Esophagus muscularis mucosa (tissue), 4 donors: ENCODE measurements at regions not wholly inside any gene's neighbourhood (a gene's known extent, or its start where the extent isn't known, plus 50 kb on each side); places are given as distances from the start of the nearest gene placed in this dataset.
A peak's percentile ranks its signal among the peaks of the same experiment; 100 is the strongest.

Experiments used
- DNase-seq: peaks from one replicate; pipeline ENCODE4 v3.0.0-alpha.2; 2017; ENCODE audit errors: extremely low spot score
- H3K27ac ChIP-seq, 4 donors: fragments of 200-600 bp; sonication (generic); replicated peaks in 1 of 4; 1 replicate in 3 of 4; 2 replicates in 1 of 4; pipeline ENCODE4 v1.5.1; 2016 to 2019; ENCODE audit warnings: mild to moderate bottlenecking in 1 of 4
- H3K27me3 ChIP-seq, 4 donors: fragments of 200-600 bp; sonication (generic); one replicate each; pipeline versions ENCODE4 v1.5.1 to v1.6.0; 2016 to 2019
- H3K36me3 ChIP-seq, 4 donors: fragments of 200-600 bp; sonication (generic); one replicate each; pipeline ENCODE4 v1.5.1; 2016 to 2019
- H3K4me1 ChIP-seq, 4 donors: fragments of 200-600 bp; sonication (generic); one replicate each; pipeline ENCODE4 v1.5.1; 2016 to 2019
- H3K4me3 ChIP-seq, 4 donors: fragments of 200-600 bp; sonication (generic); 1 replicate in 2 of 4; 2 replicates in 2 of 4; pipeline ENCODE4 v1.5.1; 2016 to 2019; ENCODE audit warnings: mild to moderate bottlenecking in 4 of 4, moderate library complexity in 1 of 4
- H3K9me3 ChIP-seq, 4 donors: fragments of 200-600 bp; sonication (generic); 1 replicate in 3 of 4; 2 replicates in 1 of 4; pipeline ENCODE4 v1.5.1; 2016 to 2019
- EP300 ChIP-seq: sonication (generic); formaldehyde crosslinking; IDR thresholded peaks from one replicate; pipeline ENCODE4 v1.6.1; 2017; ENCODE audit warnings: antibody characterized with exemption
- POLR2A ChIP-seq: fragments of 450-650 bp; IDR thresholded peaks from one replicate; pipeline ENCODE4 v1.6.1; 2017; ENCODE audit warnings: antibody characterized with exemption, moderate library complexity, mild to moderate bottlenecking, low read depth
- POLR2AphosphoS5 ChIP-seq, 2 donors: sonication (generic); formaldehyde crosslinking; IDR thresholded peaks; one replicate each; pipeline ENCODE4 v1.6.1; 2017; ENCODE audit warnings: antibody characterized with exemption in 2 of 2
- WGBS: methylation state at CpG from one replicate; pipeline ENCODE4 v1.1.5; 2018; 5-methylcytosine and 5-hydroxymethylcytosine counted together
- intact Hi-C: fragments of 100-400 bp; cut with DNase I; formaldehyde crosslinking; loops from one replicate; pipeline ENCODE4 v1.15.1; 2023
- TF ChIP-seq, protein P1 (sequence below), 3 experiments: fragments of 200-600 bp in 2 of 3; fragments of 450-650 bp in 1 of 3; sonication (generic) in 2 of 3; IDR thresholded peaks; one replicate each; pipeline ENCODE4 v1.5.1; 2017 to 2019; ENCODE audit warnings: antibody characterized with exemption in 3 of 3, mild to moderate bottlenecking in 2 of 3, moderate library complexity in 1 of 3

DNA sequence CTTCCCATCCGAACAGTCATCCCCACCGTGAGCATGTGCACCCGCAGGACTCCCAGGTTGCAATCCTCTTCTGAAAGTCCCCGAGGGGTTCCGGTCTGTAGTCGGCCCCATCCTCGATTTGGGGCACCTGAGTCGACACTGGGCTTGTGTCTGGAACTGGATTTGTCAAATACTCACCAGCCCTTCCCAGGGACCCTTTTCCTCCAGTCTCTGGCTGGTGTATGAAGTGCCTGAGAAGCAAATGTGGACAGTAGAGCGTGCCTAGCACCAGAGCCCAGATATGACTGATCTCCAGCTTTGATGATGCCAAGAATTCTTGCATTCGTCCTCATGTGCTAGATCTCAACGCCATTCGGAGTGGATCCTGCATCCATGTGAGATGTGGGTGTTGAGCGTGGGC is 132.5 kb upstream of the ADARB2 start:
- Histone ChIP-seq H3K9me3 (peaks cover 0 to 1% (median 0%) of the 10 kb centered on the region in 4 donors), H3K4me1 (no peaks in the 10 kb centered on the region), H3K27ac (no peak overlapping the region), H3K27me3 (no peaks in the 10 kb centered on the region), H3K36me3 (no peaks in the 10 kb centered on the region), H3K4me3 (no peak overlapping the region)
- WGBS, result 74% methylated on average over 9 of the region's 13 CpGs
- intact Hi-C loops, result no loop called here
- TF ChIP-seq POLR2AphosphoS5 (IDR thresholded peaks at IDR 0.05) (no peak), EP300 (no peak), POLR2A (no peak)
- TF ChIP-seq, protein P1, sequence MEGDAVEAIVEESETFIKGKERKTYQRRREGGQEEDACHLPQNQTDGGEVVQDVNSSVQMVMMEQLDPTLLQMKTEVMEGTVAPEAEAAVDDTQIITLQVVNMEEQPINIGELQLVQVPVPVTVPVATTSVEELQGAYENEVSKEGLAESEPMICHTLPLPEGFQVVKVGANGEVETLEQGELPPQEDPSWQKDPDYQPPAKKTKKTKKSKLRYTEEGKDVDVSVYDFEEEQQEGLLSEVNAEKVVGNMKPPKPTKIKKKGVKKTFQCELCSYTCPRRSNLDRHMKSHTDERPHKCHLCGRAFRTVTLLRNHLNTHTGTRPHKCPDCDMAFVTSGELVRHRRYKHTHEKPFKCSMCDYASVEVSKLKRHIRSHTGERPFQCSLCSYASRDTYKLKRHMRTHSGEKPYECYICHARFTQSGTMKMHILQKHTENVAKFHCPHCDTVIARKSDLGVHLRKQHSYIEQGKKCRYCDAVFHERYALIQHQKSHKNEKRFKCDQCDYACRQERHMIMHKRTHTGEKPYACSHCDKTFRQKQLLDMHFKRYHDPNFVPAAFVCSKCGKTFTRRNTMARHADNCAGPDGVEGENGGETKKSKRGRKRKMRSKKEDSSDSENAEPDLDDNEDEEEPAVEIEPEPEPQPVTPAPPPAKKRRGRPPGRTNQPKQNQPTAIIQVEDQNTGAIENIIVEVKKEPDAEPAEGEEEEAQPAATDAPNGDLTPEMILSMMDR (IDR thresholded peaks at IDR 0.05), result no peak
- peak; percentile 91 for DNase-seq

GRCh38 chr10:1860351-1860750 is 123.0 kb upstream of the ADARB2 start:
- DNase-seq, result peak; percentile 42
- intact Hi-C loops, result no loop called here
- TF ChIP-seq, protein P1 (IDR thresholded peaks at IDR 0.05), result no peak
- no peak for TF ChIP-seq POLR2A
- TF ChIP-seq EP300, result no peak
- TF ChIP-seq POLR2AphosphoS5 (IDR thresholded peaks at IDR 0.05), result no peak
- Histone ChIP-seq H3K9me3 (peaks cover 0 to 4% (median 0%) of the 10 kb centered on the region in 4 donors), H3K4me1 (no peaks in the 10 kb centered on the region), H3K36me3 (no peaks in the 10 kb centered on the region), H3K4me3 (no peak overlapping the region), H3K27me3 (peaks cover 0 to 4% (median 0%) of the 10 kb centered on the region in 4 donors), H3K27ac (no peak overlapping the region)
- WGBS, result 73% methylated on average over 5 of the region's 5 CpGs

DNA sequence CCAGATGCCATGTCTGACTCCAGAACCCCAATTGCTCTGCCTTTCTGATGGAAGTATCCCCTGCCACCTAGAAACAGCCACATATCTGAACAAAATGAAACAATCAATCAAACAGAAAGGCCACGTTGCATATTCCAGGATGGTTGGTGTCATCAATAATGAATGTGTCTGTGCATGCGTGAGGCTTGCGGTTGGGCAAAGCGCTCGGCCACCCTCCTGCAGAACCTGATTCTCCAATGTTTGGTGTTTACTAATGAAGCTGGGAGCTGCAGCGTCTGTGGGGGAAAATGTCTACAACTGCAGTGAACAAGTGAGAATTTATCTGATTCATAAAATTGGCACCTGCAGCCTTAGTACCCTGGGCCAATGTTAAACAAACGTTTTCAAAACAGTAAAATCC is 121.2 kb upstream of the ADARB2 start:
- no peaks in the 10 kb centered on the region for H3K9me3 ChIP-seq
- H3K27ac ChIP-seq, result no peak overlapping the region
- no peaks in the 10 kb centered on the region for H3K36me3 ChIP-seq
- H3K4me3 ChIP-seq, result no peak overlapping the region
- H3K27me3 ChIP-seq, result peaks cover 0 to 4% (median 0%) of the 10 kb centered on the region in 4 donors
- 55% methylated on average over 7 of the region's 7 CpGs for WGBS
- DNase-seq, result peak; percentile 89
- intact Hi-C loops, result no loop called here
- TF ChIP-seq EP300 (no peak), POLR2AphosphoS5 (IDR thresholded peaks at IDR 0.05) (no peak)
- no peaks in the 10 kb centered on the region for H3K4me1 ChIP-seq

DNA sequence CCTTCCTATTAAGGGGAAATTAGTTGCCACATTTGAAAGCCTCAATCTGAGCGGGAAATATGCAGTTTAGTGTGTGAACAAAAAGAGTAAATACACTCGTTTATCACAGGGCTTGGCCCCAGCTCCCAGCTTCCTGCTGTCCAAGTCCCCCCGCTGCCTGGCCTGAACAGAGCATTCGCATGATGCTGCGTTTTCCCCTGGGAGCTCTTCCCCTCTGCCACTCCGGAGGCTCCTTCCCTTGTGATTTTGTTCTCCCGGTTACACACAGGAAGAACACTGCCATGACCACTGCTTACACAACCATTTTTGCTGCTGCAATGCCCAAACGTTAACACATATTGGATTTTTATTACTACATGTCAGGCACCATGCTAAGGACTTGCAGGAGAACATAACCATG is 120.7 kb upstream of the ADARB2 start:
- Histone ChIP-seq H3K27me3 (peaks cover 0 to 4% (median 0%) of the 10 kb centered on the region in 4 donors), H3K27ac (no peak overlapping the region), H3K4me3 (no peak overlapping the region), H3K4me1 (no peaks in the 10 kb centered on the region), H3K36me3 (no peaks in the 10 kb centered on the region), H3K9me3 (no peaks in the 10 kb centered on the region)
- intact Hi-C loops, result no loop called here
- 44% methylated on average over 8 of the region's 8 CpGs for WGBS
- DNase-seq, result peak; percentile 77
- TF ChIP-seq, protein P1 (IDR thresholded peaks at IDR 0.05), result no peak
- TF ChIP-seq POLR2A, result no peak
- TF ChIP-seq EP300, result no peak
- TF ChIP-seq POLR2AphosphoS5 (IDR thresholded peaks at IDR 0.05), result no peak

DNA sequence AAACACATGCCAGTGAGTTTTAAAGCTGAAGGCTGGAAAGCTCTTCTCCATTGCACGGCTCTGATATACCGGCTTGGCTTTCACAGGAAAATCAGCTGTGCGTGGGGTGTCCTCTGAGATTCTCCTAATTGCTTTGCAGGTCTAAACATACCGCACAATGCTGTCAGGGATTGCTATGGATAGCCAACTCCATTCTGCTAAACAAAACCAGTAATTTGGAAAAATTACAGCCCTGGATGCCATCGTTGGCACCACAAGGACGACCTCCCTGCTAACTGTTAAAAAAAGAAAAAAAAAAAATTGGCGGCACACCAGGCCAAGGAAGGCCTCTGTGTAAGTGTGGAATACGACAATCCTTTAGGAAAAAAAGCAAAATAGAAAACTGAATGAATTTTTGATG is 118.6 kb upstream of the ADARB2 start:
- Histone ChIP-seq H3K9me3 (no peaks in the 10 kb centered on the region), H3K27me3 (peaks cover 0 to 4% (median 0%) of the 10 kb centered on the region in 4 donors), H3K4me1 (no peaks in the 10 kb centered on the region), H3K36me3 (no peaks in the 10 kb centered on the region), H3K4me3 (no peak overlapping the region), H3K27ac (no peak overlapping the region)
- TF ChIP-seq, protein P1 (IDR thresholded peaks at IDR 0.05), result no peak
- TF ChIP-seq POLR2A (no peak), EP300 (no peak), POLR2AphosphoS5 (IDR thresholded peaks at IDR 0.05) (no peak)
- intact Hi-C loops, result no loop called here
- DNase-seq, result peak; percentile 77
- WGBS, result 60% methylated on average over 8 of the region's 8 CpGs
